ENCODE measurements at regions not wholly inside any gene's neighbourhood (a gene's known extent, or its start where the extent isn't known, plus 50 kb on each side); places are given as distances from the start of the nearest gene placed in this dataset.
A peak's percentile ranks its signal among the peaks of the same experiment; 100 is the strongest.
"Not testable (repeated sequence)": the region's sequence is repeated elsewhere in the genome, so short reads cannot be mapped to it uniquely, and the experiment has no call there.

GRCh38 chr4:13698296-13698695 is 70.8 kb upstream of the BOD1L1 start:
- H3K27me3 ChIP-seq (ENCODE audit: control insufficient read depth, insufficient read depth, low read length): no peaks in the 10 kb centered on the region
- no peaks in the 10 kb centered on the region for H3K4me1 ChIP-seq (ENCODE audit: control insufficient read depth in 2 of 3, insufficient read depth in 2 of 3, low read depth in 1 of 3, low read length in 3 of 3)
- no peaks in the 10 kb centered on the region for H3K9me3 ChIP-seq (ENCODE audit: control insufficient read depth in 2 of 3, insufficient read depth in 1 of 3, low read length in 3 of 3)
- H3K27ac ChIP-seq (ENCODE audit: low read depth in 2 of 2, low read length in 2 of 2): no peak overlapping the region
- no peak overlapping the region for H3K9ac ChIP-seq (ENCODE audit: low read length in 3 of 3)
- no peak for TF ChIP-seq CTCF (IDR thresholded peaks at IDR 0.05; ENCODE audit: borderline replicate concordance, extremely low read depth, insufficient read depth)
- DNase-seq: no peak
- H3K4me3 ChIP-seq (ENCODE audit: low read length in 3 of 3): no peak overlapping the region
- no peaks in the 10 kb centered on the region for H3K36me3 ChIP-seq (ENCODE audit: control insufficient read depth in 2 of 3, insufficient read depth in 3 of 3, low read length in 3 of 3)
- intact Hi-C loops (cut with DNase I): no loop called here
- no peak for FAIRE-seq

DNA sequence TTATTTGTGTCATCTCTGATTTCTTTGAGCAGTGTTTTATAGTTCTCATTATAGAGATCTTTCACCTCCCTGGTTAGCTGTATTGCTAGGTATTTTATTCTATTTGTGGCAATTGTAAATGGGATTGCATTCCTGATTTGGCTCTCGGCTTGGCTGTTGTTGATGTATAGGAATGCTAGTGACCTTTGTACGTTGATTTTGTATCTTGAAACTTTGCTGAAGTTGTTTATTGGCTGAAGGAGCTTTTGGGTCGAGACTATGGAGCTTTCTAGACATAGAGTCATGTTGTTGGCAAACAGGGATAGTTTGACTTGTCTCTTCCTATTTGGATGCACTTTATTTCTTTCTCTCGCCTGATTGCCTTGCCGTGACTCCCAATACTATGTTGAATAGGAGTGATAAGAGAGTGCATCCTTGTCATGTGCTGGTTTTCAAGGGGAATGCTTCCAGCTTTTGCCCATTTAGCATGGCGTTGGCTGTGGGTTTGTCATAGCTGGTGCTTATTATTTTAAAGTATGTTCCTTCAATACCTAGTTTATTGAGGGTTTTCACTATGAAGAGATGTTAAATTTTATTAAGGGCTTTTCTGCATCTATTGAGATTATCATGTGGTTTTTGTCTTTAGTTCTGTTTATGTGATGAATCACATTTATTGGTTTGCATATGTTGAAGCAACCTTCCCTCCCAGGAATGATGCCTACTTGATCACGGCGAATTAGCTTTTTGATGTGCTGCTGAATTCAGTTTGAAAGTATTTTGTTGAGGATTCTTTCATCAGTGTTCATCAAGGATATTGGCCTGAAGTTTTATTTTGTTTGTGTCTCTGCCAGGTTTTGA is 72.7 kb upstream of the BOD1L1 start:
- FAIRE-seq (no peak), DNase-seq (no peak)
- no peak for TF ChIP-seq CTCF (IDR thresholded peaks at IDR 0.05; ENCODE audit: borderline replicate concordance, extremely low read depth, insufficient read depth)
- intact Hi-C loops (cut with DNase I): no loop called here
- no peak overlapping the region for H3K4me3 ChIP-seq (ENCODE audit: low read length in 3 of 3)
- H3K9me3 ChIP-seq (ENCODE audit: control insufficient read depth in 2 of 3, insufficient read depth in 1 of 3, low read length in 3 of 3): no peaks in the 10 kb centered on the region
- H3K27ac ChIP-seq (ENCODE audit: low read depth in 2 of 2, low read length in 2 of 2): no peak overlapping the region
- H3K9ac ChIP-seq (ENCODE audit: low read length in 3 of 3): no peak overlapping the region
- H3K27me3 ChIP-seq (ENCODE audit: control insufficient read depth, insufficient read depth, low read length): no peaks in the 10 kb centered on the region
- H3K4me1 ChIP-seq (ENCODE audit: control insufficient read depth in 2 of 3, insufficient read depth in 2 of 3, low read depth in 1 of 3, low read length in 3 of 3): peaks cover 0 to 14% (median 11%) of the 10 kb centered on the region in 3 donors
- no peaks in the 10 kb centered on the region for H3K36me3 ChIP-seq (ENCODE audit: control insufficient read depth in 2 of 3, insufficient read depth in 3 of 3, low read length in 3 of 3)

- H3K27me3 ChIP-seq (ENCODE audit: control insufficient read depth, insufficient read depth, low read length); FAIRE-seq; H3K9ac ChIP-seq (ENCODE audit: low read length in 3 of 3); H3K9me3 ChIP-seq (ENCODE audit: control insufficient read depth in 2 of 3, insufficient read depth in 1 of 3, low read length in 3 of 3); H3K4me3 ChIP-seq (ENCODE audit: low read length in 3 of 3); DNase-seq; intact Hi-C loops (cut with DNase I); H3K36me3 ChIP-seq (ENCODE audit: control insufficient read depth in 2 of 3, insufficient read depth in 3 of 3, low read length in 3 of 3): not testable (repeated sequence)
- Histone ChIP-seq H3K27ac (ENCODE audit: low read depth in 2 of 2, low read length in 2 of 2) (peak overlapping the region; percentile 20 to 81), H3K4me1 (ENCODE audit: control insufficient read depth in 2 of 3, insufficient read depth in 2 of 3, low read depth in 1 of 3, low read length in 3 of 3) (peaks cover 0 to 18% (median 11%) of the 10 kb centered on the region in 3 donors)
These were observed 73.3 kb upstream of the BOD1L1 start for GRCh38 chr4:13700858-13701140.

GRCh38 chr4:13701937-13702446 is 74.5 kb upstream of the BOD1L1 start:
- TF ChIP-seq CTCF (IDR thresholded peaks at IDR 0.05; ENCODE audit: borderline replicate concordance, extremely low read depth, insufficient read depth): no peak
- Histone ChIP-seq H3K4me1 (ENCODE audit: control insufficient read depth in 2 of 3, insufficient read depth in 2 of 3, low read depth in 1 of 3, low read length in 3 of 3) (peaks cover 2 to 30% (median 19%) of the 10 kb centered on the region in 3 donors), H3K9ac (ENCODE audit: low read length in 3 of 3) (no peak overlapping the region), H3K27ac (ENCODE audit: low read depth in 2 of 2, low read length in 2 of 2) (peak overlapping the region; percentile 66 to 90), H3K4me3 (ENCODE audit: low read length in 3 of 3) (no peak overlapping the region), H3K9me3 (ENCODE audit: control insufficient read depth in 2 of 3, insufficient read depth in 1 of 3, low read length in 3 of 3) (no peaks in the 10 kb centered on the region), H3K36me3 (ENCODE audit: control insufficient read depth in 2 of 3, insufficient read depth in 3 of 3, low read length in 3 of 3) (no peaks in the 10 kb centered on the region), H3K27me3 (ENCODE audit: control insufficient read depth, insufficient read depth, low read length) (no peaks in the 10 kb centered on the region)
- peak; percentile 87 for FAIRE-seq
- intact Hi-C loops (cut with DNase I): no loop called here
- DNase-seq: peak in 2 of 5 donors; percentile 17 to 40
